Loucy (cell line): ENCODE measurements at regions not wholly inside any gene's neighbourhood (a gene's known extent, or its start where the extent isn't known, plus 50 kb on each side); places are given as distances from the start of the nearest gene placed in this dataset.

Source experiments
- CTCF ChIP-seq: fragments of 200-600 bp; sonication (generic); conservative IDR thresholded peaks from 2 replicates; pipeline ENCODE4 v1.5.1; 2014; ENCODE audit warnings: mild to moderate bottlenecking, antibody characterized with exemption, low read length
- EZH2phosphoT487 ChIP-seq: fragments of 200-600 bp; IDR thresholded peaks from 2 replicates; pipeline ENCODE4 v1.6.1; 2018; ENCODE audit warnings: antibody characterized with exemption, mild to moderate bottlenecking, moderate library complexity, borderline replicate concordance

DNA sequence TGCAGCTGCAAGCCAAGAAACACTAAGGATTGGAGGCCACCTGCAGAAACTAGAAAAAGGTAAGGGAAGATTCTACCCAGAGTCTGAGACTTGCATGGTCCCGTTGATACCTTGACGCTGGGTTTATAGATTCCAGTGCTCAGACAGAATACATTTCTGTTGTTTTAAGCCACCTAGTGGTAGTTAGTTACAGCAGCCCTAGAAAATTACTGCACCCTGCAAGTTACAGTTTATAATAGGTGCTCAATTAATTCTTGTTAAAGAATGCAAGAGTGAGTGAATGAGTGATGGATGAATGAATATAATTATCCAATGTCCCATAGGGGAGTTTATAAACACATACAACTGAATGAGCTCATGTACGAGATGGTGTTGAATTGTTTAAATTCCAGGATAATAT, 453.1 kb upstream of the SLC35B3 start:
- TF ChIP-seq CTCF (peak; percentile 51), EZH2phosphoT487 (no peak)
